Mesodermal cell (in vitro differentiated cells): ENCODE measurements at regions not wholly inside any gene's neighbourhood (a gene's known extent, or its start where the extent isn't known, plus 50 kb on each side); places are given as distances from the start of the nearest gene placed in this dataset.

ENCODE experiments used
- H3K27ac ChIP-seq: 2 replicates; pipeline ENCODE4 v1.7.0; 2013; ENCODE audit warnings: mild to moderate bottlenecking, low read depth, low read length, moderate library complexity; ENCODE audit not compliant: severe bottlenecking
- H3K36me3 ChIP-seq: 2 replicates; pipeline ENCODE4 v1.7.1; 2013; ENCODE audit warnings: mild to moderate bottlenecking, low read length, moderate library complexity; ENCODE audit not compliant: control insufficient read depth, insufficient read depth
- H3K4me1 ChIP-seq: one replicate; pipeline ENCODE4 v1.7.1; 2013; ENCODE audit warnings: mild to moderate bottlenecking, low read length; ENCODE audit not compliant: insufficient read depth, control insufficient read depth, poor library complexity, severe bottlenecking
- H3K4me3 ChIP-seq: 2 replicates; pipeline ENCODE4 v1.7.0; 2013; ENCODE audit warnings: low read length, control low read depth, mild to moderate bottlenecking; ENCODE audit not compliant: insufficient read depth, poor library complexity, severe bottlenecking; ENCODE audit errors: extremely low read depth
- H3K9me3 ChIP-seq: 2 replicates; pipeline ENCODE4 v1.7.1; 2013; ENCODE audit warnings: mild to moderate bottlenecking, low read length, moderate library complexity; ENCODE audit not compliant: control insufficient read depth
- WGBS, 2 experiments: methylation state at CpG; one replicate each; pipeline ENCODE4 v1.1.5; 2013; ENCODE audit warnings: missing lambda C conversion rate in 2 of 2; ENCODE audit not compliant: insufficient coverage in 2 of 2; 5-methylcytosine and 5-hydroxymethylcytosine counted together

DNA sequence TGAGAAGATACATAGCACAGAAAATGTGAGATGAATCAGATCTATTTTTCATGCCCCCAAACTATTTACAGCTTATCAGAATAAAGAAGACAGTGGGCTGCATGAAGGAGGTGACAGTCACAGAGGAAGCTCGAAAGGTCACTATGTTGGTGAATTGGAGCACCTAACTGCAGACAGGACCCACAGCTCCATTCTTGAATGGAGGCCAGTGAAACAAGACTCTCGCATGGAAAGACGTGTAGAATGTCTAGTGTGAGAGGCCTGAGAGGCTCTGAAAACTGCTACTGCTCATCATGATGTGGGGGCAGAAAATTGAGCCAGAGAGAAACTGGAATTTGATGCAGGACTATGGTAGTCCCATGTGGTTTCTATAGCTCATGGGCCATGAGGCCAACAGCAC is 60.3 kb upstream of the CCDC190 start:
- H3K4me1 ChIP-seq: peaks cover 2% of the 10 kb centered on the region
- H3K27ac ChIP-seq: no peak overlapping the region
- 89 to 97% methylated on average over 3 of the region's 3 CpGs for WGBS, 2 experiments
- peaks cover 1% of the 10 kb centered on the region for H3K9me3 ChIP-seq
- no peaks in the 10 kb centered on the region for H3K36me3 ChIP-seq
- H3K4me3 ChIP-seq: no peak overlapping the region

DNA sequence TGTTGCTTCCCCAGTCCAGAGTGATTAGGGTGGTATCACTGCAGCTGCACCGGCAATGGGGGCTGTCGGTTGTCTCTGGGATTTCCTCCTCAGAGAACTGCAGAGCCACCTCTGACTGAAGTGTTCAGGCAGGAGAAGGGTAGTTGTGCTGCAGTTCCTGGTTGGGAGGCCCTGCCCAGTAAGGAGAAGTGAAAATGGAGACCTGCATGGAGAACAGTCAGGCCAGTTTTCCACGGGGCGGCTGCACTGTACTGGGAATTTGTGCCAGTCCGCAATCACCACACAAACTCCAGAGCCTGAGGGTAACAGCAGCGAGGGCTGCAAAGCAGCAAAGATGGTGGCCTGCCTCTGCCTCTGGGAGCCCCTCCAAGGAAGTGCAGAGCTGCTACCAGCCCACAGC is 58.1 kb upstream of the CCDC190 start:
- no peak overlapping the region for H3K4me3 ChIP-seq
- 92 to 100% methylated on average over 4 to 5 of the region's 6 CpGs for WGBS, 2 experiments

DNA sequence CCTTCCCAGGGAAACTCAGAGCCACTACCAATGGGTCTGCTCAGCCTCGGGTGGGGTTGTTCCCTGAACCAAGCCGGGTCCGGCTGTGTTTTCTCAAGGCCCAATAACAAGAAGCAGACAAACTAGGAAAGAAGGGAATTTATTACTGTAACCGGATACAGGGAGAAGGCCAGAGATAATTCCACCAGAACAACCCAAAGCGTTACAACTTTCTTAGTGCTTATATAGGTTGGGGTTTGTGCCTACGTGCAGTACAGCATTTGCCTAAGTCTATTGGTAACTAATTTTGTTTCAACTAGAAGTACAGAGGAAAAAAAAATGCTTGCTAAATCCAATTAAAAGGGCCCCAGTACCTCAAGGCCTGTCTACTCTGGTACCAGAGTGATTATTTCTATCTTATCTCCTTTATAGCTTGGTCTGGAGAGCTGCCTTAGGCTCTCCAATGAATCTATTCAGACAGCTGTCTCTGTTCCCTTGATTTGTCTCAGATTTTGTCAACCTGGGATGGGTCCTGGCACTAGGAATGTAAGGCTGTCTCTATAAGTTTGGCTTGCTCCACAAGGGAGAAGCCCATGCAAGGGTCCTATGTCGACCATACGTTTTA is 57.3 kb upstream of the CCDC190 start:
- peaks cover 2% of the 10 kb centered on the region for H3K4me1 ChIP-seq
- no peaks in the 10 kb centered on the region for H3K36me3 ChIP-seq
- H3K27ac ChIP-seq: peak overlapping the region; percentile 66
- WGBS, 2 experiments: 92 to 93% methylated on average over 2 to 4 of the region's 8 CpGs
- no peak overlapping the region for H3K4me3 ChIP-seq
- H3K9me3 ChIP-seq: peaks cover 15% of the 10 kb centered on the region

More for the DNA sequence above, 58.1 kb upstream of the CCDC190 start:
- Histone ChIP-seq H3K9me3 (peaks cover 11% of the 10 kb centered on the region), H3K27ac (peak overlapping the region; percentile 66), H3K36me3 (no peaks in the 10 kb centered on the region), H3K4me1 (peaks cover 2% of the 10 kb centered on the region)

DNA sequence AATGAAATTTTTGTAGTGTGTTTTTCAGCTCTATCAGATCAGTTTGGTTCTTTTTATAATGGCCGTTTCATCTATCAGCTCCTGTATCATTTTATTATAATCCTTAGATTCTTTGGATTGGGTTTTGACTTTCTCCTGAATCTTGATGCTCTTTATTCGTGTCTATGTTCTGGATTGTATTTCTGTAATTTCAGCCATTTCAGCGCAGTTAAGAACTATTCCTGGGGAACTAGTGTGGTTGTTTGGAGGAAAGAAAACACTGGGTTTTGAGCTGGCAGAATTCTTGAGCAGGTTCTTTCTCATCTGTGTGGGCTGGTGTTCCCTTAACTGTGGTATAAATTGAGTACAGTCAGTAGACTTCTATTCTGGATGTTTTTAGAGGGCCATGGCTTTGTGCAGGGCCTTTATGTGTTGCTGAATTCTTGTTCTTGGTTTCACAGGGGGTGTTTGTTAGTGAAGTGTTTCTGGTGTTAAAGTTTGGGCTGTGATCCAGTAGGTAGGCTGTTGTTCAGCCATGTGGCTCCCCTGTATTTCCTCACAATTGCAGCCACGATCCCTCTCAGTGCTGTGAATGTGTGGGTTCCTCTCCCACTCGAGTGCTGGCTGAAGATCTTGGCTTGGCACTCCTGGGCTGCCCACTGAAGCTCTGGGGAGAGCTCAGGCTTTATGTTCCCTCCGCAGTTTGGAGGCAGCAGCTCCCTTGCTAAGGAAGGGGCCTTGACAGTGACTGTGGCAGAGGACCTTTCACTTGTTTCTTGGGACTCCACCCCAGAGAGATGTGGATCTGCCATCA is 56.0 kb upstream of the CCDC190 start:
- H3K4me1 ChIP-seq: peaks cover 2% of the 10 kb centered on the region
- WGBS, 2 experiments: 86 to 91% methylated on average over 4 of the region's 6 CpGs
- H3K9me3 ChIP-seq: peaks cover 27% of the 10 kb centered on the region
- no peaks in the 10 kb centered on the region for H3K36me3 ChIP-seq
- no peak overlapping the region for H3K4me3 ChIP-seq
- no peak overlapping the region for H3K27ac ChIP-seq

DNA sequence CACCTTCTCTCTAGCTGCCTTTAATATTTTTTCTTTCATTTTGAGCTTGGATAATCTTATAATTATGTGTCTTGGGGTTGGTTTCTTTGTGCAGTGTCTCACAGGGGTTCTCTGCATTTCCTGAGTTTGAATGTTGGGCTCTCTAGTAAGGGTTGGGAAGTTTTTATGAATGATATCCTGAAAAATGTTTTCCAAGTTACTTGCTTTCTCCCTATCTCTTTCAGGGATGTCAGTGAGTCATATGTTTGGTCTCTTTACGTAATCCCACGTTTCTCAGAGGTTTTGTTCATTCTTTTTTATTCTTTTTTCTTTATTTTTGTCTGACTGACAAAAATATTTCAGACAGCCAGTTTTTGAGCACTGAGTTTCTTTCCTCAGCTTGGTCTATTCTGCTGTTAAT is 55.4 kb upstream of the CCDC190 start:
- H3K27ac ChIP-seq: no peak overlapping the region
- H3K36me3 ChIP-seq: no peaks in the 10 kb centered on the region
- H3K4me1 ChIP-seq: no peaks in the 10 kb centered on the region
- no peak overlapping the region for H3K4me3 ChIP-seq
- peaks cover 27% of the 10 kb centered on the region for H3K9me3 ChIP-seq
- no CpG with 5 or more reads among the region's 2 CpGs for WGBS, 2 experiments

DNA sequence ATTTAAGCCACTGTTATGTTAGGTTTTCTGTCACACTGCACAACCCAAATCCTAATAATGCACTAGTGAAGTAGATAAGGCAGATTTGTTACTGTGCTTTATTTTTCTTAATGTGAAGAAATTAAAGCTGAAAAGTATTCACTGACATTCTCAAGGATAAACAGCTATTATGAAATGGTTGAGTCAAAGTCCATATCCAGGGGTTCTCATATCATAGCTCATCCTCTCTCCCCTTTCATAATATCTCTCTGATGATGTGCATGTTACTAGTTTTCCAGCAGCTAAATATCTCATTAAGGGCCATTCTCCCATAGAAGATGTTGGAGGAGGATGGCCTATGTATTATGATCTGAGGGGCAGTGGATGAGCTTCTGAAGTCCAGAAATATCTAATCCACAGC is 53.6 kb upstream of the CCDC190 start:
- Histone ChIP-seq H3K4me1 (no peaks in the 10 kb centered on the region), H3K36me3 (no peaks in the 10 kb centered on the region), H3K4me3 (no peak overlapping the region), H3K9me3 (peaks cover 27% of the 10 kb centered on the region), H3K27ac (no peak overlapping the region)

DNA sequence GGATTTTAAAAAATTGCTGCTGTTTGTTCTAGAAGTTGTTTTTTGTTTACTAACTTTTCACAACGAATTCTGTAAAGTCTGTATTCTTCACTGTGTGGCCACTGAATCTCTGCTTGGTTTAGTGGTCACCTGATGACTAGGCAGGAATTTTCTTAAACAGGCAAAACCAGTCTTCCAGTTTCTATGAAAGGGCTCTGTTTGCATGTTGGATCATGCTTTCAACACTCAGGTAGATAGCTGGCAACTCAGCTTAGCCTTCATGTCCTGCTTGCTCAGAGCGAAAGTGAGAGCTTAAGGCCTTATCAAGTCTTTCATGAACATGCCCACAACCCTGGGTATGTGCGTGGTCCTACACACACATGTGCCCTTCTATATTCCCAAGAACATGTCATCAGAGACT is 52.4 kb upstream of the CCDC190 start:
- WGBS, 2 experiments: 75 to 82% methylated on average over 3 of the region's 3 CpGs
- Histone ChIP-seq H3K4me3 (no peak overlapping the region), H3K9me3 (peaks cover 27% of the 10 kb centered on the region), H3K27ac (no peak overlapping the region), H3K36me3 (no peaks in the 10 kb centered on the region), H3K4me1 (no peaks in the 10 kb centered on the region)

DNA sequence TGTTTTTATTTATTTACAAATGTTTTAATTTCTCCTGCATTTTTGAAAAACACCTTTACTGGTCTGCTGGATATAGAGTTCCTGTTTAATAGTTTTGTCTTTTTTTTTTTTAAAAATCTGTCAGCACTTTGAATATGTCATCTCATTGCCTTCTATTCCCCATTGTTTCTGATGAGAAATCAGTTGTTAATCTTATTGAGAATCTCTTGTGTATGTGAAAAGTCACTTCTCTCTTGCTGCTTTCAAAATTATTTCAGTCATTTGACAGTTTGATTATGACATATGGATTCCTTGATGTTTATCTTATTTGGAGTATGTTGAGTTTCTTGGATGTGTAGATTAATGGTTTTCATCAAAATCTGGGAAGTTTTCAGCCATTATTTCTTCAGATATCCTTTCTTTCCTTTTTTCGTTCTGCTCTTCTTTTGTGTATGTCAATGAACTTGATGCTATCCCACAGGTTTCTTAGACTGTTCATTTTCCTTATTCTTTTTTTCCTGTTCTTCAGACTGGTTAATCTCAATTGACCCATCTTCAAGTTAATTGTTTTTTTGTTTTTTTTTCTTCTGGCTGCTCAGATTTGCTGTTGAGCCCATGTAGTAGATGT is 51.2 kb upstream of the CCDC190 start:
- no CpG with 5 or more reads among the region's 1 CpG for WGBS, 2 experiments
- no peak overlapping the region for H3K27ac ChIP-seq
- H3K36me3 ChIP-seq: no peaks in the 10 kb centered on the region
- H3K9me3 ChIP-seq: peaks cover 27% of the 10 kb centered on the region
- H3K4me3 ChIP-seq: no peak overlapping the region
- no peaks in the 10 kb centered on the region for H3K4me1 ChIP-seq
